Mucosa of descending colon (tissue), 3 donors: ENCODE measurements at regions not wholly inside any gene's neighbourhood (a gene's known extent, or its start where the extent isn't known, plus 50 kb on each side); places are given as distances from the start of the nearest gene placed in this dataset.

Experiments used
- ATAC-seq: fragments of 200-7000 bp; cut with Tn5 transposase; one replicate; pipeline ENCODE4 v1.9.1; 2020; ENCODE audit warnings: mild to moderate bottlenecking, moderate library complexity
- DNase-seq, 3 donors: peaks; one replicate each; pipeline ENCODE4 v3.0.0-alpha.2; 2020
- H3K36me3 ChIP-seq: fragments of 200-600 bp; one replicate; pipeline ENCODE4 v1.8.0; 2021; ENCODE audit warnings: low read depth, mild to moderate bottlenecking
- H3K4me1 ChIP-seq: fragments of 200-600 bp; one replicate; pipeline ENCODE4 v1.8.0; 2021; ENCODE audit warnings: low read depth, mild to moderate bottlenecking
- H3K4me3 ChIP-seq: fragments of 200-600 bp; one replicate; pipeline ENCODE4 v1.8.0; 2021; ENCODE audit warnings: mild to moderate bottlenecking
- H3K9me3 ChIP-seq: fragments of 200-600 bp; one replicate; pipeline ENCODE4 v1.8.0; 2021; ENCODE audit warnings: mild to moderate bottlenecking
- CTCF ChIP-seq: fragments of 200-600 bp; IDR thresholded peaks from one replicate; pipeline ENCODE4 v1.8.0; 2022; ENCODE audit warnings: antibody characterized with exemption, mild to moderate bottlenecking
- intact Hi-C, 2 donors: fragments of 100-400 bp; cut with DNase I in 1 of 2; cut with micrococcal nuclease in 1 of 2; formaldehyde crosslinking; loops; one replicate each; pipeline versions ENCODE4 v1.11.0 to v1.11.1; 2022; cut with DNase I, micrococcal nuclease
- donor health status: DM: no; HTN: no; CAD: no; lungs with moderate emphysema.
- donor health status: DM: no; HTN: no; CAD: no.
- donor health status: DM: no; HTN: yes; CAD: no.

GRCh38 chr9:28234133-28234893 is 661.0 kb upstream of the C9orf72 start:
- intact Hi-C loops = no loop called here
- no peak for ATAC-seq
- TF ChIP-seq CTCF = no peak
- no peaks in the 10 kb centered on the region for H3K9me3 ChIP-seq
- DNase-seq = no peak
- no peak overlapping the region for H3K4me3 ChIP-seq
- no peaks in the 10 kb centered on the region for H3K4me1 ChIP-seq
- H3K36me3 ChIP-seq = no peaks in the 10 kb centered on the region

GRCh38 chr9:28234894-28235277 is 661.6 kb upstream of the C9orf72 start:
- Histone ChIP-seq H3K4me3 (no peak overlapping the region), H3K36me3 (no peaks in the 10 kb centered on the region), H3K4me1 (no peaks in the 10 kb centered on the region), H3K9me3 (peaks cover under 1% of the 10 kb centered on the region)
- no peak for TF ChIP-seq CTCF
- ATAC-seq (no peak), DNase-seq (no peak)
- intact Hi-C loops = no loop called here

- ATAC-seq (no peak), DNase-seq (no peak)
- H3K4me3 ChIP-seq = no peak overlapping the region
- no peaks in the 10 kb centered on the region for H3K36me3 ChIP-seq
- TF ChIP-seq CTCF = no peak
- intact Hi-C loops = no loop called here
- no peaks in the 10 kb centered on the region for H3K9me3 ChIP-seq
- no peaks in the 10 kb centered on the region for H3K4me1 ChIP-seq
Measured at GRCh38 chr9:28249424-28249823, 676.1 kb upstream of the C9orf72 start.

GRCh38 chr9:28255174-28255573 is 681.9 kb upstream of the C9orf72 start:
- Histone ChIP-seq H3K4me1 (no peaks in the 10 kb centered on the region), H3K9me3 (no peaks in the 10 kb centered on the region), H3K4me3 (no peak overlapping the region), H3K36me3 (no peaks in the 10 kb centered on the region)
- DNase-seq = no peak
- TF ChIP-seq CTCF = no peak
- no peak for ATAC-seq
- intact Hi-C loops = no loop called here

- no peaks in the 10 kb centered on the region for H3K36me3 ChIP-seq
- intact Hi-C loops = no loop called here
- H3K4me1 ChIP-seq = no peaks in the 10 kb centered on the region
- no peaks in the 10 kb centered on the region for H3K9me3 ChIP-seq
- DNase-seq (no peak), ATAC-seq (no peak)
- H3K4me3 ChIP-seq = no peak overlapping the region
- TF ChIP-seq CTCF = no peak
Measured at GRCh38 chr9:28260330-28260729, 687.0 kb upstream of the C9orf72 start.

- intact Hi-C loops = no loop called here
- no peak for TF ChIP-seq CTCF
- ATAC-seq (no peak), DNase-seq (no peak)
- Histone ChIP-seq H3K4me3 (no peak overlapping the region), H3K9me3 (no peaks in the 10 kb centered on the region), H3K36me3 (no peaks in the 10 kb centered on the region), H3K4me1 (no peaks in the 10 kb centered on the region)
Measured at GRCh38 chr9:28264368-28264767, 691.1 kb upstream of the C9orf72 start.
